ENCODE measurements at regions not wholly inside any gene's neighbourhood (a gene's known extent, or its start where the extent isn't known, plus 50 kb on each side); places are given as distances from the start of the nearest gene placed in this dataset.

GRCh38 chr6:120026791-120027190, 677.2 kb upstream of the MAN1A1 start:
- TF ChIP-seq CTCF (IDR thresholded peaks at IDR 0.05): no peak
- no peak for TF ChIP-seq POLR2A (IDR thresholded peaks at IDR 0.05)

All from body of pancreas (tissue), 4 donors.